8988T (cell line): ENCODE measurements at regions not wholly inside any gene's neighbourhood (a gene's known extent, or its start where the extent isn't known, plus 50 kb on each side); places are given as distances from the start of the nearest gene placed in this dataset.
"Not testable (repeated sequence)": the region's sequence is repeated elsewhere in the genome, so short reads cannot be mapped to it uniquely, and the experiment has no call there.

Experiments
- DNase-seq: peaks from one replicate; pipeline ENCODE4 v3.0.0; 2011

GRCh38 chr1:143905214-143906179 lies 66.3 kb downstream of the FAM72C start:
- not testable (repeated sequence) for DNase-seq

- DNase-seq, result not testable (repeated sequence)
Measured at GRCh38 chr1:143904622-143904979, 67.2 kb downstream of the FAM72C start.

GRCh38 chr1:143903899-143904621 lies 67.7 kb downstream of the FAM72C start:
- not testable (repeated sequence) for DNase-seq

- DNase-seq, result not testable (repeated sequence)
Measured at GRCh38 chr1:143896377-143896776, 75.4 kb downstream of the FAM72C start.

GRCh38 chr1:143884932-143885574 lies 86.7 kb downstream of the FAM72C start:
- not testable (repeated sequence) for DNase-seq

- not testable (repeated sequence) for DNase-seq
Measured at GRCh38 chr1:143884532-143884931, 87.3 kb downstream of the FAM72C start.

- DNase-seq, result not testable (repeated sequence)
Measured at GRCh38 chr1:143879757-143880536, 91.8 kb downstream of the FAM72C start.

- DNase-seq, result not testable (repeated sequence)
Measured at GRCh38 chr1:143875947-143876346, 95.8 kb downstream of the FAM72C start.

- DNase-seq, result not testable (repeated sequence)
Measured at GRCh38 chr1:143874625-143875024, 97.2 kb downstream of the FAM72C start.

- DNase-seq, result not testable (repeated sequence)
Measured at GRCh38 chr1:143873650-143874049, 98.1 kb downstream of the FAM72C start.

GRCh38 chr1:143870388-143870787 lies 101.4 kb downstream of the FAM72C start:
- DNase-seq, result not testable (repeated sequence)

GRCh38 chr1:143867590-143868220 lies 104.1 kb downstream of the FAM72C start:
- not testable (repeated sequence) for DNase-seq

GRCh38 chr1:143863901-143864520 lies 107.8 kb downstream of the FAM72C start:
- DNase-seq, result not testable (repeated sequence)

GRCh38 chr1:143862722-143863121 lies 109.1 kb downstream of the FAM72C start:
- not testable (repeated sequence) for DNase-seq

- DNase-seq, result not testable (repeated sequence)
Measured at GRCh38 chr1:143861306-143861705, 110.5 kb downstream of the FAM72C start.

- not testable (repeated sequence) for DNase-seq
Measured at GRCh38 chr1:143855867-143856266, 115.9 kb downstream of the FAM72C start.

- not testable (repeated sequence) for DNase-seq
Measured at GRCh38 chr1:143854069-143854468, 117.7 kb downstream of the FAM72C start.

- not testable (repeated sequence) for DNase-seq
Measured at GRCh38 chr1:143850637-143851036, 121.1 kb downstream of the FAM72C start.

- DNase-seq, result not testable (repeated sequence)
Measured at GRCh38 chr1:143848859-143849258, 122.9 kb downstream of the FAM72C start.

- not testable (repeated sequence) for DNase-seq
Measured at GRCh38 chr1:143845193-143845592, 126.6 kb downstream of the FAM72C start.

GRCh38 chr1:143842058-143842457 lies 129.7 kb downstream of the FAM72C start:
- not testable (repeated sequence) for DNase-seq
